HG02798 (cell line): ENCODE measurements at regions not wholly inside any gene's neighbourhood (a gene's known extent, or its start where the extent isn't known, plus 50 kb on each side); places are given as distances from the start of the nearest gene placed in this dataset.
"Not testable (repeated sequence)": the region's sequence is repeated elsewhere in the genome, so short reads cannot be mapped to it uniquely, and the experiment has no call there.

Experiments
- ATAC-seq: cut with Tn5 transposase; IDR thresholded peaks from one replicate; pipeline ENCODE4 v1.9.1; 2021; ENCODE audit warnings: mild to moderate bottlenecking; ENCODE audit not compliant: unreplicated experiment, poor library complexity

- no peak for ATAC-seq
Measured at GRCh38 chr7:32241636-32242035, 171.4 kb upstream of the PDE1C start.

DNA sequence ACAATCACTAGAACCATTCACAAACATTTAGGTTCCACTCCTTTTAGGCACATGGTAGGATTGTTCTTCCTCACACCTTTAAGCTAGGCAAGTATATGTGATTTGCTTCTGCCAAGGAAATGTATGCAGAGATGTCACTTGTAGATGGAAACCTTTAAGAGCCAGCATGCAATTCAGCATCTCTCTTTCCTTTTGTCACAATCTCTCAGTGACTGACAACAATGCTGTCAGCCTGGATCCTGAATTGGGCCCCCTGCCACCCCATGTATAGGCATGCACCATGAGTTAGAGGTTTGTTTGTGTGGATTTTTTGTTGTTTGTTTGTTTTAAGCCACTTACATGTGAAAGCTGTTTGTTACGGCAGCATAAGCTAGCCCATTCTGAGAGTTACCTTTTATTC is 169.6 kb upstream of the PDE1C start:
- ATAC-seq, result no peak

- ATAC-seq, result no peak
Measured at GRCh38 chr7:32228601-32229000, 158.4 kb upstream of the PDE1C start.

DNA sequence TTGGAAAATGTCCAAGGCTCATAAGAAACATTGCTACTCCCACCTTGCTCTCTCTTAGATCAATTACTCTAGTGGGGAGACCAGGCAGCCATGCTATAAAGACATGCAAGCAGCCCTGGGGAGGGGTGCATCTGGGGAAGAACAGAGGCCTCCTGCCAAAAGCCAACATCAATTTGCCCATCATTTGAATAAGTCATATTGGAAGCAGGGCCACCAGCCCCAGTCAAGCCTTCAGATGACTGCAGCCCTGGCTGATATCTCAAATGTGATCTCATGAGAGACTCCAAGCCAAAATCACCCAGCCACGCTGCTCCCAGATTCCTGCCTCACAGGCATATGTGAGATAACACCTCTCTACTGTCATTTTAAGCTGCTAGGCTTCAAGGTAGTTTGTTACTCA is 157.5 kb upstream of the PDE1C start:
- ATAC-seq, result no peak

DNA sequence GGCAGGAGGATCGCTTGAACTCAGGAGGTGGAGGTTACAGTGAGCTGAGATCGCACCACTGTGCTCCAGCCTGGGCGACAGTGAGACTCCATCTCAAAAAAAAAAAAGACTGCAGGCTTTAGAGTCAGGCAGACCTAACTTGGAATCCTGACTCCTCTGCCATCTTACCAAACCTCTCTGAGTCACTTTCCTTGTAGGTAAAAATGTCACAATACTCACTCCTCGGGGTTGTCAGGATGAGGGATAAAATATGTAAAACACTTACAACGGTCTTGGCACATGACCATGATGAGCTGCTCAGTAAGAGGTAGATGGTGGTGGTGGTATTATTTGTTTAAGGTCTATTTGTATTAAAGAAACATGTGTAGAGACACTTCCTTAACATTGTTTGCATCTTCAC is 154.1 kb upstream of the PDE1C start:
- ATAC-seq, result no peak

GRCh38 chr7:32223721-32224120 is 153.5 kb upstream of the PDE1C start:
- no peak for ATAC-seq

DNA sequence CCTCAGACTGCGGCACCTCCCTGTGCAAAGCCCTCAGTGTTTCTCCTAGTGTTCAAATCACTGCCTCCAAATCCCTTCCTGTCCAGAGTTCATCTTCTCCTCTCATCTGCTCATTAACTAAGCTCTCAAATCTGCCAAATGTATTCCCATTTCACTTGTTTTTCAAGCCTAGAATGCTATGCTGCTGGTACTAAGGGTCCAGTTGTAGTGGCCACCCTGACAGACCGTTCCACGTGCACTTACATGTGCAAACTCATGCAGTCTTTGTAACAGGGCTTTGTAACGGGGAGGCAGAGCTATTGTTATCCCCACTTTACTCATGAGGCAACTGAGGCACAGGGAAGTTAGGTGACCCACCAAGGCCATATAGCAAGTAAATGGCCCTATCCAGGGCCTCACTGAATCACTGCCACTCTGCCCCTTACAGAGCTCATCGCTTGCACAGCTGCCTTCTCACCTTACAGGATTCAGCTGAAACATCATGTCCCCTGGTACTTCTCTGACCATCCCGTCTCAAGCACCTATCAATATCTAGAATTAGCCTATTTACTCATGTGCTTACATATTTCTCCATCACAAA is 153.0 kb upstream of the PDE1C start:
- ATAC-seq, result no peak

DNA sequence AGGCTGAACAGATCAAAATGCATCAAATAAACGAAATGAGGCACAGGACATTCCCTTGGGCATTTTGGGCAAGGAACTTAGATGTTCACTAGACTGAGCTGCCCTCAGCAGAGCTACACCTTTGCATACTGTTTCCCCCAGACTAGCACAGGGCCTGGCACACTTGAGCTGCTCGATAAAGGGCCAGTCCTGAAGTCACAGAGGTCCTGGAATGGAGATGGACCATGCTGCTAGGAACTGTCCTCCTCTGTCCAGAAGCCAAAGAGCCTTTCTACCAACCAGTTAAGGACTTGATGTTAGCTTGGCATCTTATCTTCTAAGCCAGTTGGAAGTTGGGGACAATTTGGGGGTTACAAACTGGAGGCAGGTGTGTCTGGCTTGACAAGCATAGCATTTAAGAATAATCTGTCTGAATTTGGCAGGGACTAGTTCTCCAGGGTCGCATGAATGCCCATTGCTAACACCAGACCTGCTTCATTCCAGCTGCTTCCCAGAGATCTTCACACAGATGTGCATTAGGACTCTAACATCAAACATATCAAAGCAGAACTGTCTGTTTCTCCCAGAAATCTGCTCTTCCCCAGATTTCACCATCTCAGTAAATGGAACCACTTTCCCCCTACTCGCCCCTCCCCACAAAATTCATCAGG is 152.2 kb upstream of the PDE1C start:
- no peak for ATAC-seq

DNA sequence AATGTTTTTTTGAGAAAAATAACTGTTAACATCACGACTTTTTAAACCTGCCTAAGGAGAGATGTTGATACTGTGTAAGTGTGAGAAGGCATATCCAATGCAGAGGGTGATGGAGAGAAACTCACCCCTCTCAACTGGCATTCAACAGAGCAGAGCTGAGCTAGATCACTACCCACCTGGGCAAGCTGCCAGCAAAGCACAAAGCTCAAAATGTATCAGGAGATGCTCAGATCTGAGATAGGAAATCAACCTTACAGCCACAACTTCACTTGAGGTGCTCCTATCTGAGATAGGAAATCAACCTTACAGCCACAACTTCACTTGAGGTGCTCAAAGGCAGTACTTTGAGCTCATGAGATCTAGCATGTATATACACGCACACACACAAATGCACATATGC is 151.5 kb upstream of the PDE1C start:
- ATAC-seq, result no peak

DNA sequence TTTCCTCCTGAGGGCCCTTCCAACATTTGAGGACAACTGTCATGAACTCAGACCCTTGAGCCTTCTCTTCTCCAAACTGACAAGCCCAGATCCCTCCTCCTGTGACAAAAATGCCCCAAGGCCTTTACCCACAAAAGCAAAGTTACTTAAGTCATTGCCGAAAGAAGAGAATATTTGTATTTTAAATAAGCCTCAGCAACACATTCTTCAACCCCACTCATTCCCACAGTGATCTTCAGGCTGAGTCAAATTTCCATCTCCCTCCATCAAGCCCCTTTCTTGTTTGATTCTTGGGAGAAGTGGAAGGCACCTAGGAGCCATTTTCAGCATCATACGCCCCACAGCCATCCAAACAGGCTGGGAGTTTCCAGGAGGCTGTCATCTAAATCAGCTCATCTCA is 150.8 kb upstream of the PDE1C start:
- ATAC-seq, result no peak

DNA sequence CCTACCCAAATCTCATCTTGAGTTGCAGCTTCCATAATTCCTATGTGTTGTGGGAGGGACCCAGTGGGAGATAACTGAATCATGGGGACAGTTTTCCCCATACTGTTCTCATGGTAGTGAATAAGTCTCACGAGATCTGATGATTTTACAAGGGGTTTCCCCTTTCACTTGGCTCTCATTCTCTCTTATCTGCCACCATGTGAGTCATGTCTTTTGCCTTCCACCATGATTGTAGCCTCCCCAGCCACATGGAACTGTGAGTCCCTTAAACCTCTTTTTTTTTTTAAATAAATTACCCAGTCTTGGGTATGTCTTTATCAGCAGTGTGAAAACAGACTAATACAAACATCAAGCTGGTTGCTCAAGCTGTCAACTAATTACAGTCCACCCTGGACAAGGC is 149.6 kb upstream of the PDE1C start:
- ATAC-seq, result not testable (repeated sequence)

GRCh38 chr7:32219416-32219815 is 149.2 kb upstream of the PDE1C start:
- ATAC-seq, result no peak

- ATAC-seq, result no peak
Measured at GRCh38 chr7:32218741-32219288, 148.6 kb upstream of the PDE1C start.

GRCh38 chr7:32218154-32218467 is 147.9 kb upstream of the PDE1C start:
- no peak for ATAC-seq

DNA sequence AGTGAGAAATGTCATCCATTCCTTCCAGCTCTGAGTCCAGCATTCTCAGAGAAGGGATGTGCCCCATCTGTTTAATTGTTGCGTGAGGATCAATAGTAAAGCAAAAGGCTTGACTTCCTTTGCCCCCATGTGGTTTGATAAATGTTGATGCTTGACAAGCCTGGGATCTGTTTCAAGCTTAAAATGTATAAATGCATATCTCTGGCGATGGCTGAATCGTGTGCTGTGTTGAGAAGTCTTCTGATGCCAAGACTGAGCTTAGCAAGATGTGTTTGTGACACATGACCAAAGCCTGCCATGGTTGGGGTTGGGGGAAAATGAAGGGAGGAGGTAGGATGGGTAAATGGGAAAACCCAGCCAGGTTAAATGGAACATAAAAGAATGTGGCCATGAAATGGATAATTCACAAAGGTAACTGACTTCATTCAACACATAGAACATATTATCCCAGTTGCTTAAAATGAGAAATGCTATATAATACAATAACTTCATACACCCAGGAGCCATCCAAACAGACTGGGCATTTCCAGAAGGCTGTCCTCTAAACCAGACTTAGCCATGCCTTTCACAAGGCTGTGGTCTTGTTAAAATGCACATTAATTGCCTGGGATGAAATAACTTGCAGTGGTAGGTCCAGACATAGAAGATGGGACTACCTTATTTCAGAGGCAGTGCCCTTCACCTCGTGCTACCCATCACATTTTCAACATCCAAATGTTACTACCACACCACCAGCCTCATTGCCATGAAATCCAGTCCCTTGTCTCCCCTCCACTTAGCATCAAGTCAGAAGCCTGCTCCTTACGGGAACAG is 147.3 kb upstream of the PDE1C start:
- ATAC-seq, result no peak

- ATAC-seq, result no peak
Measured at GRCh38 chr7:32216759-32217158, 146.6 kb upstream of the PDE1C start.

GRCh38 chr7:32215697-32216096 is 145.5 kb upstream of the PDE1C start:
- no peak for ATAC-seq

- ATAC-seq, result no peak
Measured at GRCh38 chr7:32214913-32215312, 144.7 kb upstream of the PDE1C start.

DNA sequence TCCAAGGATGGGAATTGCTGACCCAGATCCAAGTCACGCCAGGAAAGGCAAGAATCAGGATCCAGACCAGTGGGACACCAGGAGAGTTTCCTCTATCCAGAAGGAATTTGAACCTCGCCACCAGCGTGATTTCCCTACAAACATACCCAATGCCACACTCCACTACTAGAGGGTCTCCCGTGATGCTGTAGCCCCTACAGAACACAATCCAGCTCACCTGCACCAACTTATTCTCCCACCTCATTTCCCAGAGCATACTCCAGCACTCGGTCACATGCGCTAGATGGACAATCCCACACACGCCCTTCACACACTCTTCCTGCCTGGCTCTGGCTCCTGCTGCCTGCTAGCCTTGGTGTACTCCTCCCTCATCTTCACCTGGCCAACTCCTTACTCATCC is 142.1 kb upstream of the PDE1C start:
- no peak for ATAC-seq

DNA sequence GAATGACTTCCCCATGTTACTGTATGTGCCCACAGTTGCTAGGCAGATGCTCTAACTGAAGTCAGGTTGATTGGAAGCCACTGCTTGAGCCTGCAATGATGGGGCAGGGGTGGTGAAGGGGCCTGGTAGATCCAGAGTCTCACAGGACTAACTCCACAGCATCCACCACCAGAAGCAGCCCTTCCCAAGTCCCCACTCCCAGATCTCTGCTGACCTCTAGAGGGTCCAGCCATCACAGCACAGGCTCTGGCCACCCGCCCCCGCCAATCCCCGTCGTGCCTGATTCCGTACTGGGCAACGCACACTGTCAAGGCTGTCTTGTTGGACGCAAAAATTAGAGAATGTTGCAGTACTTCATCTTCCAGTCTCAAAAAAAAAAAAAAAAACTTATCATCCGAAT is 136.8 kb upstream of the PDE1C start:
- ATAC-seq, result no peak

DNA sequence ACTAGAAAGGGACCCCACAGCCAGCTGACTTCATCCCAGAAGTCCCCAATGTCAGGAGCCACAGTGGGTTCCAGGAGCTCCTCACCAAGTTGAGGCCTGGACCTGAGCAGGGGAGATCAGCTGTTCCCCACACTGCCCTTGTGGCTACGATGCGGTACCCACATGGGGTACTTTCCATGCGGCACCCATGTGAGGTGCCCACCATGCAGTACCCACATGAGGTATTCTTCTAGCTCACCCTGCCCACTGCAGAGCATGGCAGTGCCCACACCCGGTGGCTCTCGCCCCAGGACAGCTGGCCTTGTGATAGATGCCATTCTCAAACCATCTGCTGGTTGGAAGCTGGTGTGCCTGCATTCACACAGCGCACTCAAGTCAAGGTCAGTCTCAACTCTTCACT is 136.3 kb upstream of the PDE1C start:
- ATAC-seq, result no peak
